NT2/D1 (cell line): ENCODE measurements at regions not wholly inside any gene's neighbourhood (a gene's known extent, or its start where the extent isn't known, plus 50 kb on each side); places are given as distances from the start of the nearest gene placed in this dataset.

ENCODE experiments used
- SUZ12 ChIP-seq: IDR thresholded peaks from 2 replicates; pipeline ENCODE4 v1.6.1; 2011; ENCODE audit not compliant: insufficient read length, insufficient read depth; ENCODE audit errors: extremely low read depth
- YY1 ChIP-seq: IDR thresholded peaks from 2 replicates; pipeline ENCODE4 v1.6.1; 2011; ENCODE audit not compliant: insufficient read length, insufficient read depth
- ZNF274 ChIP-seq: IDR thresholded peaks from 2 replicates; pipeline ENCODE4 v1.6.1; 2011; ENCODE audit warnings: mild to moderate bottlenecking, low read depth, low read length

GRCh38 chr13:50481936-50482335 lies 361.6 kb downstream of the DLEU7 start:
- TF ChIP-seq YY1 (no peak), SUZ12 (no peak), ZNF274 (no peak)
